GM12878 (cell line): ENCODE measurements at regions not wholly inside any gene's neighbourhood (a gene's known extent, or its start where the extent isn't known, plus 50 kb on each side); places are given as distances from the start of the nearest gene placed in this dataset.
A peak's percentile ranks its signal among the peaks of the same experiment; 100 is the strongest.

Experiments
- ATAC-seq: fragments of 200-7000 bp; cut with Tn5 transposase; 3 replicates; pipeline ENCODE4 v1.9.1; 2020; ENCODE audit warnings: mild to moderate bottlenecking, moderate library complexity
- BruUV-seq: library from RNA; stranded (reverse); fragments of 400-500 nt; replicated peaks from 2 replicates; lab custom pipeline; 2021; lab: Mats Ljungman, UMichigan
- CTCF ChIA-PET: fragments of 300-600 bp; sonication (Branson Sonifier 250); formaldehyde crosslinking; extraction: SDS; loops from one replicate; lab custom pipeline; 2021; ENCODE audit warnings: inconsistent platforms; lab: Yijun Ruan, JAX
- POLR2A ChIA-PET: fragments of 350-600 bp; formaldehyde crosslinking; extraction: SDS; loops from one replicate; lab custom pipeline; 2021; ENCODE audit warnings: inconsistent platforms; lab: Charles Lee
- RAD21 ChIA-PET: fragments of 300-600 bp; sonication (Branson Sonifier 250); formaldehyde crosslinking; loops from one replicate; lab custom pipeline; 2023; ENCODE audit warnings: antibody characterized with exemption; ENCODE audit not compliant: unreplicated experiment; lab: Charles Lee
- SMC1A ChIA-PET: fragments of 300-600 bp; sonication (Branson Sonifier 250); formaldehyde crosslinking; loops from one replicate; lab custom pipeline; 2023; ENCODE audit not compliant: unreplicated experiment, uncharacterized antibody; lab: Charles Lee
- DNase-seq: peaks from one replicate; pipeline ENCODE4 v3.0.0-alpha.2; 2011; ENCODE audit warnings: low read depth, low spot score
- FAIRE-seq: peaks from 3 replicates; lab custom pipeline; 2011; peaks lifted over from hg19 to GRCh38; lab: Jason Lieb, UNC
- H2AFZ ChIP-seq: 2 replicates; pipeline ENCODE4 v1.6.0; 2011; ENCODE audit warnings: low read depth, low read length, control low read depth; ENCODE audit not compliant: control insufficient read depth
- H3K27ac ChIP-seq: 2 replicates; pipeline ENCODE4 v1.5.1; 2011; ENCODE audit warnings: control low read depth; ENCODE audit not compliant: control insufficient read depth, insufficient read depth
- H3K27me3 ChIP-seq, 2 experiments: replicated peaks in 1 of 2; 2 replicates each; pipeline versions ENCODE4 v1.6.0 to v1.6.1; 2011; ENCODE audit warnings: low read length in 1 of 2; ENCODE audit not compliant: control insufficient read depth in 2 of 2, insufficient read depth in 2 of 2
- H3K36me3 ChIP-seq, 2 experiments: 2 replicates each; pipeline ENCODE4 v1.5.1; 2011; ENCODE audit warnings: low read length in 1 of 2; ENCODE audit not compliant: control insufficient read depth in 2 of 2, insufficient read depth in 2 of 2
- H3K4me1 ChIP-seq: 2 replicates; pipeline ENCODE4 v1.6.1; 2011; ENCODE audit warnings: mild to moderate bottlenecking, low read length, moderate library complexity, mixed read lengths; ENCODE audit not compliant: control insufficient read depth, insufficient read depth
- H3K4me2 ChIP-seq: 2 replicates; pipeline ENCODE4 v1.6.0; 2011; ENCODE audit warnings: control low read depth; ENCODE audit not compliant: control insufficient read depth, insufficient read depth
- H3K4me3 ChIP-seq: fragments of 200-600 bp; sonication (generic); 2 replicates; pipeline ENCODE4 v1.5.1; 2016
- H3K79me2 ChIP-seq: 2 replicates; pipeline ENCODE4 v1.6.0; 2011; ENCODE audit warnings: low read length; ENCODE audit not compliant: control insufficient read depth, insufficient read depth
- H3K9ac ChIP-seq: 2 replicates; pipeline ENCODE4 v1.8.0; 2011; ENCODE audit warnings: low read length, control low read depth, mixed read lengths; ENCODE audit not compliant: control insufficient read depth, insufficient read depth
- H3K9me3 ChIP-seq: replicated peaks from 3 replicates; pipeline ENCODE4 v1.5.1; 2011; ENCODE audit warnings: mild to moderate bottlenecking, low read length; ENCODE audit not compliant: control insufficient read depth, insufficient read depth
- H4K20me1 ChIP-seq: 2 replicates; pipeline ENCODE4 v1.6.0; 2011; ENCODE audit not compliant: control insufficient read depth, insufficient read depth
- CREB1 ChIP-seq: IDR thresholded peaks from 2 replicates; pipeline ENCODE4 v1.6.1; 2012; ENCODE audit warnings: low read depth, mild to moderate bottlenecking, inconsistent platforms
- ETV6 ChIP-seq, 2 experiments: fragments of 450-650 bp in 1 of 2; IDR thresholded peaks in 1 of 2; conservative IDR thresholded peaks in 1 of 2; 2 replicates each; pipeline ENCODE4 v1.6.1; 2014; ENCODE audit warnings: antibody characterized with exemption in 1 of 2, borderline replicate concordance in 1 of 2, low read depth in 1 of 2, mild to moderate bottlenecking in 1 of 2, moderate library complexity in 1 of 2
- FOXK2 ChIP-seq: fragments of 450-650 bp; IDR thresholded peaks from 2 replicates; pipeline ENCODE4 v1.6.1; 2017; ENCODE audit warnings: mild to moderate bottlenecking, moderate library complexity
- GATAD2B ChIP-seq: fragments of 450-650 bp; conservative IDR thresholded peaks from 2 replicates; pipeline ENCODE4 v1.6.1; 2017; ENCODE audit warnings: low read depth, mild to moderate bottlenecking, moderate library complexity
- IKZF2 ChIP-seq, 2 experiments: fragments of 450-650 bp; IDR thresholded peaks; 2 replicates each; pipeline ENCODE4 v1.6.1; 2017; ENCODE audit warnings: mild to moderate bottlenecking in 2 of 2, moderate library complexity in 2 of 2
- IRF4 ChIP-seq: IDR thresholded peaks from 2 replicates; pipeline ENCODE4 v1.6.1; 2011; ENCODE audit warnings: low read depth, low read length
- KDM1A ChIP-seq: fragments of 200-600 bp; sonication (generic); IDR thresholded peaks from 2 replicates; pipeline ENCODE4 v1.6.1; 2016; ENCODE audit warnings: borderline replicate concordance
- MTA3 ChIP-seq: IDR thresholded peaks from 2 replicates; pipeline ENCODE4 v1.6.1; 2012; ENCODE audit warnings: low read length, inconsistent platforms, borderline replicate concordance
- NRF1 ChIP-seq: conservative IDR thresholded peaks from 2 replicates; pipeline ENCODE4 v1.6.1; 2011; ENCODE audit warnings: mild to moderate bottlenecking, low read depth, low read length, improper control_type of control experiment
- POU2F2 ChIP-seq: IDR thresholded peaks from 3 replicates; pipeline ENCODE4 v1.6.1; 2011; ENCODE audit warnings: low read depth, mild to moderate bottlenecking, low read length, borderline replicate concordance
- RAD21 ChIP-seq: IDR thresholded peaks from 2 replicates; pipeline ENCODE4 v1.6.1; 2011; ENCODE audit warnings: mild to moderate bottlenecking, low read depth, low read length, moderate library complexity; ENCODE audit not compliant: insufficient read depth
- RBBP5 ChIP-seq: fragments of 200-600 bp; sonication (generic); conservative IDR thresholded peaks from 2 replicates; pipeline ENCODE4 v1.6.1; 2016
- RFX5 ChIP-seq: IDR thresholded peaks from 2 replicates; pipeline ENCODE4 v1.6.1; 2011; ENCODE audit warnings: low read depth, low read length, improper control_type of control experiment
- TAF1 ChIP-seq: IDR thresholded peaks from 2 replicates; pipeline ENCODE4 v1.6.1; 2011; ENCODE audit warnings: mild to moderate bottlenecking, low read depth, low read length, borderline replicate concordance
- WGBS: methylation state at CpG from one replicate; pipeline ENCODE4 v1.1.6; 2016; ENCODE audit warnings: low lambda C conversion rate; ENCODE audit not compliant: insufficient replicate concordance, insufficient coverage; ENCODE audit errors: missing lambda C conversion rate; 5-methylcytosine and 5-hydroxymethylcytosine counted together
- in situ Hi-C: fragments of 300-500 bp; cut with MboI; formaldehyde crosslinking; loops from 9 replicates; pipeline ENCODE4 v1.14.3; 2018; ENCODE audit warnings: mixed read lengths
- intact Hi-C: fragments of 100-400 bp; cut with micrococcal nuclease; formaldehyde crosslinking; loops from one replicate; pipeline ENCODE4 v1.14.2; 2022; ENCODE audit not compliant: unreplicated experiment
- TF ChIP-seq, protein P1 (sequence below): IDR thresholded peaks from 2 replicates; pipeline ENCODE4 v1.6.1; 2011; ENCODE audit warnings: mild to moderate bottlenecking, low read depth, low read length, moderate library complexity; ENCODE audit not compliant: insufficient replicate concordance

DNA sequence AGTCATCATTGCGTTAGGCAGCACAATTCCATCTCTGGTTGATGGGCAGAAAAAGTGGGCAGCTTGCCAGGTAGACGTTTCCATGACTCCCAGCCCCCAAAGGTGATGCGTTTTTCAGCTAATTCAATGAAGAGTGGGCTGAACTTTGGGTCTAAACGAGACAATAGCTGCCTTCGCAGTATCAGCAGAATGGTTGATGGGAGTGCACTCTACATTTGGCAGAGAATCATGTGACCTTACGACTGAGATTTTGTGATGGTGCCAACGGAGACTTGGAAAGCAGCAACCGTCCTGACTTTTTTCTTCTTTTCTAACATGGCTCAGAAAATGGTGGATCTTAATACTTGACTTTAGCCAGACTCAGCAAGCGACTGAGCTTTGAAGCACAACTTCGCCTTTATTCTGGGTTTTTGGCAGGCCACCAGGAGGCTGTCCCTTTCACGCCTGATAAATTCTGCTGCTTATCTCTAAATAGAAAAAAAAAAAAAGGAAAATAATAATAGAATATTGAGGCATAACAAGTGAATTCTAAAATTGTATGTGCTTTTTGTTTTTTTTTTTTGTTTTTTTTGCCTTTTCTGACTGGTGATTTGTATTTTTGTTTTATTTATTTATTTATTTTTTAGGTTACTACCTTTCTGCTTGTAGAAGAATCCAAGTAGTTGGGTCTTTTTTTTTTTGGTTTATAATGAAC lies 804.8 kb downstream of the USP25 start:
- no peaks in the 10 kb centered on the region for H3K36me3 ChIP-seq
- CTCF ChIA-PET, result no interaction called here
- 17% methylated on average over 11 of the region's 11 CpGs for WGBS

DNA sequence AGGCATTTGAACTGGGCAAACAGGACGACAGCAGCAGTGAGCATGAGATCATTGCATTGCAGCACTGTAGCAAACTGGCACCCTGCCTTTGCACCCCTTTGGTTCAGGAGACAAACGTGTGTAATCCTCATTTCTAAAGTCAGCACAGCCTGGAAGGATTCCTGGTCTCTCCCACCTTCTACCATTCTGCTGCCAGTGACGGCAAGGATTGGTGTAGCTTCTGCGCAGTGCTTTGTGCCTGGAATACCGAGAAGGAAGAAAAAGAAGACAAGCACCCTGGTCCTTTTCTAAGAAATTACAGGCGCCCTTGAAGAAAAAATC lies 805.3 kb downstream of the USP25 start:
- in situ Hi-C loops, result no loop called here
- POLR2A ChIA-PET, result no interaction called here

More for the DNA sequence above, 804.8 kb downstream of the USP25 start:
- Histone ChIP-seq H3K79me2 (no peaks in the 10 kb centered on the region), H3K4me2 (no peak overlapping the region), H3K9me3 (no peaks in the 10 kb centered on the region; the same call in 2 of the 3 replicates), H4K20me1 (no peaks in the 10 kb centered on the region), H3K9ac (no peak overlapping the region), H2AFZ (no peak overlapping the region), H3K4me3 (no peak overlapping the region), H3K27ac (no peak overlapping the region), H3K27me3 (no peaks in the 10 kb centered on the region), H3K4me1 (no peaks in the 10 kb centered on the region)
- FAIRE-seq, result no peak
- ATAC-seq, result no peak
- TF ChIP-seq GATAD2B (no peak), ETV6 (conservative IDR thresholded peaks at IDR 0.05 in 1 of 2, IDR thresholded peaks at IDR 0.05 in 1 of 2; ENCODE audit: borderline replicate concordance in 1 of 2, low read depth in 1 of 2) (no peak), RBBP5 (no peak), RAD21 (no peak), TAF1 (no peak), FOXK2 (no peak), KDM1A (no peak), MTA3 (no peak), IKZF2 (IDR thresholded peaks at IDR 0.05) (no peak)
- POLR2A ChIA-PET, result no interaction called here
- SMC1A ChIA-PET, result no interaction called here
- no TSS peak for BruUV-seq
- in situ Hi-C loops (no loop called here), intact Hi-C loops (no loop called here)
- RAD21 ChIA-PET, result no interaction called here
- no peak for DNase-seq

More for the DNA sequence above, 805.3 kb downstream of the USP25 start:
- Histone ChIP-seq H3K36me3 (no peaks in the 10 kb centered on the region), H3K4me2 (no peak overlapping the region), H3K9me3 (no peaks in the 10 kb centered on the region; the same call in 2 of the 3 replicates), H4K20me1 (no peaks in the 10 kb centered on the region), H3K4me3 (no peak overlapping the region), H3K79me2 (no peaks in the 10 kb centered on the region), H2AFZ (no peak overlapping the region), H3K4me1 (no peaks in the 10 kb centered on the region), H3K9ac (no peak overlapping the region), H3K27me3 (no peaks in the 10 kb centered on the region), H3K27ac (no peak overlapping the region)
- 25% methylated on average over 5 of the region's 6 CpGs for WGBS
- ChIA-PET RAD21 (no interaction called here), SMC1A (no interaction called here), CTCF (no interaction called here)
- intact Hi-C loops, result no loop called here
- FAIRE-seq, result no peak
- ATAC-seq, result 0 out of 3 replicates have a peak, but pooled peaks have one; percentile 20
- no TSS peak for BruUV-seq
- DNase-seq, result no peak
- TF ChIP-seq RFX5 (no peak), CREB1 (no peak), NRF1 (no peak), POU2F2 (no peak), IRF4 (no peak)
- TF ChIP-seq, protein P1, sequence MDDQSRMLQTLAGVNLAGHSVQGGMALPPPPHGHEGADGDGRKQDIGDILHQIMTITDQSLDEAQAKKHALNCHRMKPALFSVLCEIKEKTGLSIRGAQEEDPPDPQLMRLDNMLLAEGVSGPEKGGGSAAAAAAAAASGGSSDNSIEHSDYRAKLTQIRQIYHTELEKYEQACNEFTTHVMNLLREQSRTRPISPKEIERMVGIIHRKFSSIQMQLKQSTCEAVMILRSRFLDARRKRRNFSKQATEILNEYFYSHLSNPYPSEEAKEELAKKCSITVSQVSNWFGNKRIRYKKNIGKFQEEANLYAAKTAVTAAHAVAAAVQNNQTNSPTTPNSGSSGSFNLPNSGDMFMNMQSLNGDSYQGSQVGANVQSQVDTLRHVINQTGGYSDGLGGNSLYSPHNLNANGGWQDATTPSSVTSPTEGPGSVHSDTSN, result no peak
